GM23338 (cell line): ENCODE measurements at regions not wholly inside any gene's neighbourhood (a gene's known extent, or its start where the extent isn't known, plus 50 kb on each side); places are given as distances from the start of the nearest gene placed in this dataset.

ENCODE experiments used
- ATAC-seq: fragments of 200-7000 bp; cut with Tn5 transposase; 3 replicates; pipeline ENCODE4 v1.9.1; 2020
- DNase-seq: peaks from one replicate; pipeline ENCODE4 v3.0.0-alpha.2; 2015; ENCODE audit warnings: low spot score
- H2AFZ ChIP-seq: fragments of 200-600 bp; sonication (generic); 2 replicates; pipeline ENCODE4 v1.8.0; 2016; ENCODE audit warnings: antibody characterized with exemption, mild to moderate bottlenecking, moderate library complexity
- H3F3A ChIP-seq: fragments of 200-600 bp; sonication (generic); replicated peaks from 2 replicates; pipeline ENCODE4 v1.8.0; 2017; ENCODE audit warnings: antibody characterized with exemption, mixed run types, low read depth
- H3K27ac ChIP-seq: fragments of 200-600 bp; sonication (generic); 2 replicates; pipeline ENCODE4 v1.6.1; 2016; ENCODE audit warnings: low read depth
- H3K27me3 ChIP-seq: fragments of 200-600 bp; sonication (generic); 2 replicates; pipeline ENCODE4 v1.8.0; 2016; ENCODE audit warnings: mild to moderate bottlenecking, mixed run types, moderate library complexity; ENCODE audit not compliant: insufficient read depth
- H3K36me3 ChIP-seq: fragments of 200-600 bp; sonication (generic); 2 replicates; pipeline ENCODE4 v1.8.0; 2016; ENCODE audit warnings: mild to moderate bottlenecking; ENCODE audit not compliant: insufficient read depth
- H3K4me1 ChIP-seq: fragments of 200-600 bp; sonication (generic); 2 replicates; pipeline ENCODE4 v1.8.0; 2016; ENCODE audit warnings: mild to moderate bottlenecking, moderate library complexity; ENCODE audit not compliant: insufficient read depth
- H3K4me2 ChIP-seq: fragments of 200-600 bp; sonication (generic); 2 replicates; pipeline ENCODE4 v1.7.1; 2017; ENCODE audit warnings: mixed run types
- H3K4me3 ChIP-seq: fragments of 200-600 bp; sonication (generic); 2 replicates; pipeline ENCODE4 v1.6.1; 2016; ENCODE audit warnings: mixed run types
- H3K79me2 ChIP-seq: fragments of 200-600 bp; sonication (generic); replicated peaks from 2 replicates; pipeline ENCODE4 v1.8.0; 2017; ENCODE audit warnings: mild to moderate bottlenecking; ENCODE audit not compliant: insufficient read depth
- H3K9me2 ChIP-seq: fragments of 200-600 bp; sonication (generic); 2 replicates; pipeline ENCODE4 v1.8.0; 2017; ENCODE audit not compliant: insufficient read depth
- H4K20me1 ChIP-seq: fragments of 200-600 bp; sonication (generic); replicated peaks from 2 replicates; pipeline ENCODE4 v1.8.0; 2017; ENCODE audit warnings: mild to moderate bottlenecking; ENCODE audit not compliant: insufficient read depth
- H3K27ac Mint-ChIP-seq: 2 replicates; pipeline ENCODE4 v1.8.0; 2020; ENCODE audit warnings: inconsistent platforms, mild to moderate bottlenecking, moderate library complexity, mixed read lengths
- H3K27me3 Mint-ChIP-seq: 3 replicates; pipeline ENCODE4 v1.8.0; 2022; ENCODE audit warnings: low read depth, mild to moderate bottlenecking, moderate library complexity, mixed read lengths, inconsistent platforms; ENCODE audit not compliant: insufficient read depth, poor library complexity
- H3K36me3 Mint-ChIP-seq: 3 replicates; pipeline ENCODE4 v1.8.0; 2021; ENCODE audit warnings: low read depth, mild to moderate bottlenecking, inconsistent platforms, moderate library complexity, mixed read lengths
- H3K4me1 Mint-ChIP-seq: 3 replicates; pipeline ENCODE4 v1.8.0; 2020; ENCODE audit warnings: mild to moderate bottlenecking, inconsistent platforms, mixed read lengths
- H3K4me3 Mint-ChIP-seq: 3 replicates; pipeline ENCODE4 v1.8.0; 2021; ENCODE audit warnings: moderate library complexity, mild to moderate bottlenecking, inconsistent platforms, mixed read lengths
- H3K9me3 Mint-ChIP-seq: 3 replicates; pipeline ENCODE4 v1.8.0; 2020; ENCODE audit warnings: moderate library complexity, mild to moderate bottlenecking, inconsistent platforms, mixed read lengths
- CREB1 ChIP-seq: fragments of 250-450 bp; sonication (Bioruptor Pico); IDR thresholded peaks from 2 replicates; pipeline ENCODE4 v1.5.0; 2020; ENCODE audit warnings: low read depth, mild to moderate bottlenecking, moderate library complexity
- CTCF ChIP-seq, 2 experiments: fragments of 200-600 bp in 1 of 2; sonication (generic) in 1 of 2; conservative IDR thresholded peaks; 2 replicates each; pipeline versions ENCODE4 v1.5.1 to v1.6.1; 2016 to 2017; ENCODE audit warnings: antibody characterized with exemption in 2 of 2, low read depth in 2 of 2, mild to moderate bottlenecking in 2 of 2, moderate library complexity in 1 of 2
- EZH2 ChIP-seq: fragments of 200-600 bp; sonication (generic); IDR thresholded peaks from one replicate; pipeline ENCODE4 v1.8.0; 2017; ENCODE audit warnings: antibody characterized with exemption, mild to moderate bottlenecking, low read depth; ENCODE audit not compliant: unreplicated experiment
- EZH2phosphoT487 ChIP-seq: fragments of 200-600 bp; sonication (generic); IDR thresholded peaks from one replicate; pipeline ENCODE4 v1.8.1; 2018; ENCODE audit warnings: antibody characterized with exemption; ENCODE audit not compliant: unreplicated experiment
- JUNB ChIP-seq: IDR thresholded peaks from one replicate; pipeline ENCODE4 v1.6.1; 2016; ENCODE audit warnings: antibody characterized with exemption; ENCODE audit not compliant: unreplicated experiment
- NANOG ChIP-seq: IDR thresholded peaks from 2 replicates; pipeline ENCODE4 v1.6.1; 2016; ENCODE audit warnings: antibody characterized with exemption, borderline replicate concordance
- POLR2AphosphoS5 ChIP-seq: IDR thresholded peaks from 2 replicates; pipeline ENCODE4 v1.6.1; 2016; ENCODE audit warnings: antibody characterized with exemption, low read depth
- REST ChIP-seq: IDR thresholded peaks from one replicate; pipeline ENCODE4 v1.6.1; 2018; ENCODE audit warnings: antibody characterized with exemption; ENCODE audit not compliant: unreplicated experiment
- STAT1 ChIP-seq: IDR thresholded peaks from one replicate; pipeline ENCODE4 v1.6.1; 2016; ENCODE audit warnings: antibody characterized with exemption; ENCODE audit not compliant: unreplicated experiment
- ZNF114 ChIP-seq: fragments of 250-450 bp; sonication (Bioruptor Pico); IDR thresholded peaks from 2 replicates; pipeline ENCODE4 v1.5.0; 2020; ENCODE audit warnings: mild to moderate bottlenecking, moderate library complexity
- ZNF331 ChIP-seq: fragments of 250-450 bp; sonication (Bioruptor Pico); IDR thresholded peaks from 2 replicates; pipeline ENCODE4 v1.5.0; 2020; ENCODE audit warnings: low read depth, mild to moderate bottlenecking, moderate library complexity
- ZNF462 ChIP-seq: fragments of 250-450 bp; sonication (Bioruptor Pico); IDR thresholded peaks from 2 replicates; pipeline ENCODE4 v1.5.0; 2020; ENCODE audit warnings: mild to moderate bottlenecking, moderate library complexity
- TF ChIP-seq, protein P1 (sequence below): IDR thresholded peaks from 2 replicates; pipeline ENCODE4 v1.6.1; 2016; ENCODE audit warnings: antibody characterized with exemption

GRCh38 chr10:33652870-33653269 lies 318.4 kb upstream of the NRP1 start:
- H3K27me3 ChIP-seq, result no peaks in the 10 kb centered on the region
- H2AFZ ChIP-seq, result no peak overlapping the region
- H3K36me3 Mint-ChIP-seq, result peaks cover 20% of the 10 kb centered on the region; the same call in 2 of the 3 replicates
- H3K4me1 Mint-ChIP-seq, result no peaks in the 10 kb centered on the region
- no peaks in the 10 kb centered on the region for H3K4me1 ChIP-seq
- TF ChIP-seq ZNF462 (no peak), REST (no peak), CTCF (conservative IDR thresholded peaks at IDR 0.05; ENCODE audit: low read depth in 2 of 2) (no peak), POLR2AphosphoS5 (no peak), EZH2 (no peak), ZNF114 (CRISPR knock-in tag) (no peak), STAT1 (no peak), EZH2phosphoT487 (no peak), CREB1 (no peak), NANOG (no peak), JUNB (no peak), ZNF331 (CRISPR knock-in tag) (no peak)
- TF ChIP-seq, protein P1, sequence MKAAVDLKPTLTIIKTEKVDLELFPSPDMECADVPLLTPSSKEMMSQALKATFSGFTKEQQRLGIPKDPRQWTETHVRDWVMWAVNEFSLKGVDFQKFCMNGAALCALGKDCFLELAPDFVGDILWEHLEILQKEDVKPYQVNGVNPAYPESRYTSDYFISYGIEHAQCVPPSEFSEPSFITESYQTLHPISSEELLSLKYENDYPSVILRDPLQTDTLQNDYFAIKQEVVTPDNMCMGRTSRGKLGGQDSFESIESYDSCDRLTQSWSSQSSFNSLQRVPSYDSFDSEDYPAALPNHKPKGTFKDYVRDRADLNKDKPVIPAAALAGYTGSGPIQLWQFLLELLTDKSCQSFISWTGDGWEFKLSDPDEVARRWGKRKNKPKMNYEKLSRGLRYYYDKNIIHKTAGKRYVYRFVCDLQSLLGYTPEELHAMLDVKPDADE, result no peak
- no peaks in the 10 kb centered on the region for H3K36me3 ChIP-seq
- no peak overlapping the region for H3K4me3 Mint-ChIP-seq
- no peak overlapping the region for H3K27ac ChIP-seq
- no peaks in the 10 kb centered on the region for H4K20me1 ChIP-seq
- peaks cover 25% of the 10 kb centered on the region; the same call in 1 of the 2 replicates for H3K9me2 ChIP-seq
- ATAC-seq, result no peak
- no peak for DNase-seq
- no peaks in the 10 kb centered on the region for H3F3A ChIP-seq
- H3K79me2 ChIP-seq, result no peaks in the 10 kb centered on the region
- no peak overlapping the region for H3K4me3 ChIP-seq
- peaks cover 23% of the 10 kb centered on the region for H3K9me3 Mint-ChIP-seq
- H3K4me2 ChIP-seq, result no peak overlapping the region
- no peak overlapping the region for H3K27ac Mint-ChIP-seq
- no peaks in the 10 kb centered on the region for H3K27me3 Mint-ChIP-seq
